GM18951 (cell line): ENCODE measurements at regions not wholly inside any gene's neighbourhood (a gene's known extent, or its start where the extent isn't known, plus 50 kb on each side); places are given as distances from the start of the nearest gene placed in this dataset.
"Not testable (repeated sequence)": the region's sequence is repeated elsewhere in the genome, so short reads cannot be mapped to it uniquely, and the experiment has no call there.

Experiments
- POLR2A ChIP-seq: IDR thresholded peaks from 4 replicates; pipeline ENCODE4 v1.6.1; 2011; ENCODE audit warnings: mild to moderate bottlenecking; ENCODE audit not compliant: insufficient read length, insufficient read depth; ENCODE audit errors: extremely low read depth
- in situ Hi-C: fragments of 300-500 bp; cut with MboI; formaldehyde crosslinking; loops from one replicate; pipeline ENCODE4 v1.12.0; 2022; ENCODE audit warnings: low sequenced_read_pairs, mixed read lengths, inconsistent platforms; ENCODE audit not compliant: unreplicated experiment

GRCh38 chr5:143977891-143978461, 166.0 kb downstream of the HMHB1 start:
- in situ Hi-C loops: no loop called here
- no peak for TF ChIP-seq POLR2A

- TF ChIP-seq POLR2A: no peak
- in situ Hi-C loops: no loop called here
Observed at GRCh38 chr5:143979044-143979690, 167.2 kb downstream of the HMHB1 start.

GRCh38 chr5:143980506-143980905, 168.5 kb downstream of the HMHB1 start:
- TF ChIP-seq POLR2A: no peak
- in situ Hi-C loops: no loop called here

- in situ Hi-C loops: not testable (repeated sequence)
Observed at GRCh38 chr5:143982957-143983356, 171.0 kb downstream of the HMHB1 start.

- in situ Hi-C loops: no loop called here
- TF ChIP-seq POLR2A: no peak
Observed at GRCh38 chr5:143985832-143986515, 174.0 kb downstream of the HMHB1 start.

GRCh38 chr5:143986516-143987212, 174.7 kb downstream of the HMHB1 start:
- in situ Hi-C loops: no loop called here

GRCh38 chr5:143987264-143987663, 175.3 kb downstream of the HMHB1 start:
- no peak for TF ChIP-seq POLR2A
- in situ Hi-C loops: no loop called here

More at GRCh38 chr5:143986516-143987212, 174.7 kb downstream of the HMHB1 start:
- TF ChIP-seq POLR2A: no peak

- in situ Hi-C loops: no loop called here
- TF ChIP-seq POLR2A: no peak
Observed at GRCh38 chr5:143987751-143988560, 176.0 kb downstream of the HMHB1 start.

GRCh38 chr5:143992496-143992895, 178.0 kb downstream of the YIPF5 start:
- in situ Hi-C loops: no loop called here
- no peak for TF ChIP-seq POLR2A

GRCh38 chr5:144002876-144003275, 167.6 kb downstream of the YIPF5 start:
- no peak for TF ChIP-seq POLR2A
- in situ Hi-C loops: no loop called here

GRCh38 chr5:144003636-144004035, 166.8 kb downstream of the YIPF5 start:
- in situ Hi-C loops: no loop called here
- no peak for TF ChIP-seq POLR2A

- in situ Hi-C loops: no loop called here
- TF ChIP-seq POLR2A: no peak
Observed at GRCh38 chr5:144004146-144004545, 166.3 kb downstream of the YIPF5 start.

GRCh38 chr5:144004751-144005150, 165.7 kb downstream of the YIPF5 start:
- in situ Hi-C loops: no loop called here
- TF ChIP-seq POLR2A: no peak
